Activated naive CD4-positive, alpha-beta T cell treated with anti-CD3 and anti-CD28 coated beads for 36 hours (primary cell): ENCODE measurements at regions not wholly inside any gene's neighbourhood (a gene's known extent, or its start where the extent isn't known, plus 50 kb on each side); places are given as distances from the start of the nearest gene placed in this dataset.

Source experiments
- CTCF ChIA-PET: fragments of 350-600 bp; sonication (Branson Sonifier 250); formaldehyde crosslinking; loops from one replicate; lab custom pipeline; 2021; ENCODE audit warnings: antibody characterized with exemption; lab: Charles Lee
- DNase-seq: peaks from one replicate; pipeline ENCODE4 v3.0.0-alpha.2; 2020
- H3K27ac Mint-ChIP-seq: one replicate; pipeline ENCODE4 v1.8.0; 2021; ENCODE audit warnings: mild to moderate bottlenecking, mixed read lengths
- H3K27me3 Mint-ChIP-seq: one replicate; pipeline ENCODE4 v1.8.0; 2021; ENCODE audit warnings: low read depth, mixed read lengths
- H3K36me3 Mint-ChIP-seq: one replicate; pipeline ENCODE4 v1.8.0; 2021; ENCODE audit warnings: low read depth, mixed read lengths
- H3K4me1 Mint-ChIP-seq: one replicate; pipeline ENCODE4 v1.8.0; 2021; ENCODE audit warnings: low read depth, mixed read lengths
- H3K4me3 Mint-ChIP-seq: one replicate; pipeline ENCODE4 v1.8.0; 2021; ENCODE audit warnings: mild to moderate bottlenecking, moderate library complexity, mixed read lengths
- H3K9me3 Mint-ChIP-seq: one replicate; pipeline ENCODE4 v1.8.0; 2021; ENCODE audit warnings: mixed read lengths
- intact Hi-C: fragments of 100-400 bp; cut with micrococcal nuclease; formaldehyde crosslinking; loops from one replicate; pipeline ENCODE4 v1.15.1; 2023

- intact Hi-C loops: no loop called here
- no peaks in the 10 kb centered on the region for H3K36me3 Mint-ChIP-seq
- no peaks in the 10 kb centered on the region for H3K27me3 Mint-ChIP-seq
- H3K4me1 Mint-ChIP-seq: no peaks in the 10 kb centered on the region
- DNase-seq: no peak
- peaks cover 14% of the 10 kb centered on the region for H3K9me3 Mint-ChIP-seq
- no peak overlapping the region for H3K4me3 Mint-ChIP-seq
- H3K27ac Mint-ChIP-seq: no peak overlapping the region
- CTCF ChIA-PET: no interaction called here
Observed at GRCh38 chr5:166354332-166354731, 1937.1 kb upstream of the WWC1 start.

- DNase-seq: no peak
- intact Hi-C loops: no loop called here
- no peak overlapping the region for H3K4me3 Mint-ChIP-seq
- no peak overlapping the region for H3K27ac Mint-ChIP-seq
- CTCF ChIA-PET: no interaction called here
- H3K4me1 Mint-ChIP-seq: no peaks in the 10 kb centered on the region
- H3K27me3 Mint-ChIP-seq: no peaks in the 10 kb centered on the region
- no peaks in the 10 kb centered on the region for H3K36me3 Mint-ChIP-seq
- H3K9me3 Mint-ChIP-seq: peaks cover 13% of the 10 kb centered on the region
Observed at GRCh38 chr5:166356096-166356495, 1935.3 kb upstream of the WWC1 start.

- no peak for DNase-seq
- Mint-ChIP-seq H3K27ac (no peak overlapping the region), H3K9me3 (peaks cover 11% of the 10 kb centered on the region), H3K36me3 (no peaks in the 10 kb centered on the region), H3K4me1 (no peaks in the 10 kb centered on the region), H3K4me3 (no peak overlapping the region), H3K27me3 (no peaks in the 10 kb centered on the region)
- intact Hi-C loops: no loop called here
- CTCF ChIA-PET: interaction anchor here (0.6 kb wide), 1 partner anchor 1404 kb away, joined by 4 read pairs; no protein-coding TSS in a partner anchor
Observed at GRCh38 chr5:166358127-166358830, 1933.2 kb upstream of the WWC1 start.

DNA sequence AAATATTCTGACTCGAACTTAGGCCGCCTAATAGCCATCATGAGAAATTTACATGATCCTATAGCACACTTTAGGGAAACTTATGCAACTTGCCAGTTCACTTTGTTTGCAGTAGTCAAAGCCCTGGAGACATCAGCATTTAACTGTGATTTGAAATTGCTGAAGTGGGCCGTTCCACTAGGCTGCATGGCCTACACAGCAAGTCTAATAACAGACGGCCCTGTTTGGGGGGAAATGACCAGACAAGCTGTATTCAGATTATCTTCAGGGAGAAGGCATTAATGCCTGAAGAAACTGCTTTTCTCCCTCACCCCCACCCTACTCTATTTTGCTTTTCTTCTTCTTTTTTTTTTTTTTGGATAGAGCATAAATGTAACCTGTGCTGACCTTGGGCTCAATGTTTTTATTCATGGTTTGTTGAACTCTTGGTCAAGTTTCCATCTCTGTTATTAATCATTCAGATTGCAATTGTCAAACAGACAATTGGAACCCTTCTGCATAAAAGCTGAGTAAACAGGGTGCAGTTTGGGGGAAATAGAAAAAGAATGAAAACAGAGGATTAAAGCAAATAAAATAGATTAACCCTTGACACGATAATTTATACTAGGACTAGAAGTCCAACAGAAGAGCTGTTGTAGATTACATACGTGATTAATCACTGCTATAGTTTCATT, 1928.2 kb upstream of the WWC1 start:
- Mint-ChIP-seq H3K27ac (no peak overlapping the region), H3K4me1 (no peaks in the 10 kb centered on the region), H3K9me3 (peaks cover 3% of the 10 kb centered on the region), H3K36me3 (no peaks in the 10 kb centered on the region), H3K27me3 (no peaks in the 10 kb centered on the region), H3K4me3 (no peak overlapping the region)
- CTCF ChIA-PET: no interaction called here
- DNase-seq: no peak
- intact Hi-C loops: no loop called here

- Mint-ChIP-seq H3K9me3 (no peaks in the 10 kb centered on the region), H3K27ac (no peak overlapping the region), H3K36me3 (no peaks in the 10 kb centered on the region), H3K4me1 (no peaks in the 10 kb centered on the region), H3K27me3 (no peaks in the 10 kb centered on the region), H3K4me3 (no peak overlapping the region)
- CTCF ChIA-PET: interaction anchor here (0.5 kb wide), 1 partner anchor 153 kb away, joined by 3 read pairs; no protein-coding TSS in a partner anchor
- intact Hi-C loops: no loop called here
- DNase-seq: no peak
Observed at GRCh38 chr5:166365164-166365563, 1926.3 kb upstream of the WWC1 start.

DNA sequence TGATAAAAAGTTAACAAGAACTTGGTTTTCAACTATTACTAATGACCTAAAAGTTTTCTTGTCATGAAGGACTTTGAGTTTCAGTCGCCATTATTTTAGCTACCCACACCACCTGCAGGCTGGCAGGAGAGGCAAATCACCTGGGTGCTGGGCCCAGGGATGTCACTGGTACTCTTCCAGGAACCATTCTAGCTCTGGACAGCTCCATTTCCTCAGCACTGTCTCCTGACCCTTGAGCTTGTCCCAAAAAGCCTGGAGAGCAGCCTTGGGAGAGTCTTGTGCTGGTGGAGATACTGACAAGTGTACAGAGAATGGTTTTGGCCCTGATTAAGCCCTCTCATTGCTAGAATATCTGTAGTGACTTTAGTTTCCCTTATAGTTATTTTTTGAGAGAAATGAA, 1924.1 kb upstream of the WWC1 start:
- no peak for DNase-seq
- Mint-ChIP-seq H3K4me3 (no peak overlapping the region), H3K27ac (no peak overlapping the region), H3K27me3 (no peaks in the 10 kb centered on the region), H3K9me3 (no peaks in the 10 kb centered on the region), H3K36me3 (no peaks in the 10 kb centered on the region), H3K4me1 (no peaks in the 10 kb centered on the region)
- CTCF ChIA-PET: interaction anchor here (0.8 kb wide), 1 partner anchor 777 kb away, joined by 3 read pairs; no protein-coding TSS in a partner anchor
- intact Hi-C loops: no loop called here

GRCh38 chr5:166369346-166369745, 1922.1 kb upstream of the WWC1 start:
- CTCF ChIA-PET: no interaction called here
- intact Hi-C loops: no loop called here
- Mint-ChIP-seq H3K27me3 (no peaks in the 10 kb centered on the region), H3K4me3 (no peak overlapping the region), H3K27ac (no peak overlapping the region), H3K9me3 (no peaks in the 10 kb centered on the region), H3K4me1 (no peaks in the 10 kb centered on the region), H3K36me3 (no peaks in the 10 kb centered on the region)
- DNase-seq: no peak

GRCh38 chr5:166369807-166370206, 1921.6 kb upstream of the WWC1 start:
- no peak for DNase-seq
- no peak overlapping the region for H3K27ac Mint-ChIP-seq
- no peaks in the 10 kb centered on the region for H3K27me3 Mint-ChIP-seq
- no peak overlapping the region for H3K4me3 Mint-ChIP-seq
- intact Hi-C loops: no loop called here
- H3K36me3 Mint-ChIP-seq: no peaks in the 10 kb centered on the region
- H3K4me1 Mint-ChIP-seq: no peaks in the 10 kb centered on the region
- no peaks in the 10 kb centered on the region for H3K9me3 Mint-ChIP-seq
- CTCF ChIA-PET: no interaction called here

DNA sequence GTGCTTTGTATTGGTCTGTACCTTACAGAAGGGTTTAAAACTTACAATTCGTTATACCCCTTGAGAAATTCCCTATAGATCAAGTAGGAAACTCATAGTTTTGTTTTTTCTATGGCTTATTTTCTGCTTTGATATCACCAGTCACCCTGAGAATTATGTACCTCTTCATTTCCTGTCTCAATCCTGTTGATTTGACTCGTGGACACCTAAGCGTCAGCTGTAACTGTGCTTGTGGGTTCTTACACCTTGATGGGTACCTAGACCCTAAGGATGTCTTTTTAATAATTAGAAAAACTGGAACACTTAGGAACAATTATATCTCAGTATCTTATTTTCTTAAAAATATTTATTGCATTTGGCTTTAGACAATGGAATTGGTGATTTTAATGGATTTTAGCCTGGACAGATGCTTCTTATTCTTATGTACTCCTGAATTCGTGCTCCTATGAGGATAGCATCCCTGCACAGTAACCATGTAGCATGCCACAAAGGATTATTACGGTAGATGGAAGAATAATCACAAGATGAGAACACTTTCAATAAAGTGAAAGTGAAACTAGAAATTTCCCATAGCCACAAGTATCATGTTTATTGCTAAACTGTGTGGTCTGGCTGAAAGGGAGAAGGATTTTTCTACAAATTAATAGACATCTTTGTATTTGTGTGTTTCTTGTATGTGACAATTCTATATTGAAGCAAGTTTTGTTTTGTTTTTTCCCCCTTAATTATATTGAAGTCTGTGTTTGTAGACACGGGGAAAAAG, 1920.3 kb upstream of the WWC1 start:
- intact Hi-C loops: no loop called here
- Mint-ChIP-seq H3K9me3 (no peaks in the 10 kb centered on the region), H3K4me3 (no peak overlapping the region), H3K36me3 (no peaks in the 10 kb centered on the region), H3K27ac (no peak overlapping the region), H3K27me3 (no peaks in the 10 kb centered on the region), H3K4me1 (no peaks in the 10 kb centered on the region)
- DNase-seq: no peak
- CTCF ChIA-PET: no interaction called here

GRCh38 chr5:166373817-166374216, 1917.6 kb upstream of the WWC1 start:
- no peak overlapping the region for H3K4me3 Mint-ChIP-seq
- H3K4me1 Mint-ChIP-seq: no peaks in the 10 kb centered on the region
- CTCF ChIA-PET: no interaction called here
- intact Hi-C loops: no loop called here
- no peak for DNase-seq
- H3K27me3 Mint-ChIP-seq: no peaks in the 10 kb centered on the region
- H3K27ac Mint-ChIP-seq: no peak overlapping the region
- peaks cover 2% of the 10 kb centered on the region for H3K9me3 Mint-ChIP-seq
- H3K36me3 Mint-ChIP-seq: no peaks in the 10 kb centered on the region

DNA sequence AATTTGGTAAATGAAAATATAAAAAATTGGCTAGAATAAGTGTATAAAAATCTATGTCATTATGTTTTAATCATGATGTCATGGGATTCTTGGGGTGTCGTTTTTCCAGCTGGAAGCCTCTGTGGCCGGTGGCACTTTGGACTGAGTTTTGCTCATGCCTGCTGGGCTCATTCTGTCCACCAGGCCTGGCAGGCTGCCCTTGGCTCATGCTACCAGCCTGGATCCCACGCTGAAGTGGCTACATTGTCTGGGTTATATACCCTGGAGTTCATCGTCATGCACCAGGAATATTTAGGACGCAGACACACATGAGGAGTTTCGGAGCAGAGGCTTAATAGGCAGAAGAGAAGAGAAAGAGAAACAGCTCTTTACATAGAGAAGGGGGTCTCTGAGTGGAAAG, 1913.7 kb upstream of the WWC1 start:
- Mint-ChIP-seq H3K27me3 (no peaks in the 10 kb centered on the region), H3K4me1 (no peaks in the 10 kb centered on the region), H3K27ac (no peak overlapping the region), H3K36me3 (no peaks in the 10 kb centered on the region), H3K4me3 (no peak overlapping the region), H3K9me3 (peaks cover 8% of the 10 kb centered on the region)
- DNase-seq: no peak
- intact Hi-C loops: no loop called here
- CTCF ChIA-PET: no interaction called here

- intact Hi-C loops: no loop called here
- CTCF ChIA-PET: no interaction called here
Observed at GRCh38 chr5:166379517-166379916, 1911.9 kb upstream of the WWC1 start.

More at GRCh38 chr5:166379517-166379916, 1911.9 kb upstream of the WWC1 start:
- no peaks in the 10 kb centered on the region for H3K4me1 Mint-ChIP-seq
- no peaks in the 10 kb centered on the region for H3K36me3 Mint-ChIP-seq
- H3K4me3 Mint-ChIP-seq: no peak overlapping the region
- peaks cover 10% of the 10 kb centered on the region for H3K9me3 Mint-ChIP-seq
- no peak for DNase-seq
- H3K27me3 Mint-ChIP-seq: no peaks in the 10 kb centered on the region
- no peak overlapping the region for H3K27ac Mint-ChIP-seq
